HG03095 (cell line): ENCODE measurements at regions not wholly inside any gene's neighbourhood (a gene's known extent, or its start where the extent isn't known, plus 50 kb on each side); places are given as distances from the start of the nearest gene placed in this dataset.

Experiments used
- ATAC-seq: cut with Tn5 transposase; IDR thresholded peaks from one replicate; pipeline ENCODE4 v1.9.1; 2021; ENCODE audit warnings: moderate library complexity; ENCODE audit not compliant: unreplicated experiment

DNA sequence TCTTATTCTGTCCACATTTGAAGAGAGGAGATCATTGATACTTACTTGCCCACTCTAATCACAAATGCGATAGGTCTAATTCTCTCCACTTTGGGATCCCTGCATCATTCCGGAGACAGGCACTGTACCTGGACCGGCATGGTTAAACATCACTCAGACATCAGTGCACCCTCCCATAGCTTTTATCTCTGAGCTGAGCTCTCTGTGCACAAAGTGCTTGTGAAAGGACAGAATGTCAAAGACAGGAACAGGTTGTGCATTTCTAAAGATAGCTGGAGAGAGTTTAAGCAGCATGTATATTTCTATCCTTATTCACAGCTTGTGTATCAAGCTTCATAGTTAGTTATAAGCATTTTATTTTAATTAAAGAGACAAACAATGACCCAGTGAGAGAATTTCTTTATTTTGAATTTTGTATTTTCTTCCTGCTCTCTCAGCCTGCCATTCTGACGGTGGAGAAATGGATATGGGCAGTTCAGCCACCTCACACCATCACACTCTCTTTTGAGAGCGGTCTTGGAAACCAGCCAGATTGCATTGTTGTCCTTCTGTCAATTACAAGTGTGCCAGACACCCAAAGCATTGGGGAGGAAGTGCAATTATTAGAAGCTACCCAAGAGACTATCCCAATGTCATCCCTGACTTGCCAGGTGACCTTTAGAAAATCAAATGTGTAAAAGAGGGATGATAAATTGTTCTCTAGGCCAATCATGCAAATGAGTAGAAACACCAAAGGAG is 65.2 kb upstream of the CHL1 start:
- no peak for ATAC-seq

DNA sequence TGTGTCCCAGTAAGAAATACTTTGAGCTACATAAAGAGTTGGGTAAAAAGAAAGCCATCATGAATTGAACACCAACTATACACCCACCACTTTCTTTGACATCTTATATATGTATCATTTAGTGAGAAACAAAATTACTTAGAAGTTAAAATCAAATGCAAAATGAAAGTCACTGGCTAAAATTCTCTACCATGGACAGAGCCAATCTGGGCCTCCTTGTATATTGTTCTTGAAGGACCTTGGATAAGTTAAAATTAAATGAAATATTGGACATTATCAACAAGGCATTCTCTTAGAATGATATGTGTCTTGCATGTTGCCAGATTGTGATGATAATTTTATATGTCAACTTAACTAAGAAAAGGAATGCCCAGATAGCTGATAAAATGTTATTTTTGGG is 64.2 kb upstream of the CHL1 start:
- ATAC-seq = no peak

- ATAC-seq = no peak
These were observed 63.7 kb upstream of the CHL1 start for GRCh38 chr3:132904-133303.

- ATAC-seq = no peak
These were observed 55.7 kb upstream of the CHL1 start for GRCh38 chr3:140748-141330.
